CD4-positive, alpha-beta T cell treated with Interleukin-17A for 1 hour (primary cell): ENCODE measurements at regions not wholly inside any gene's neighbourhood (a gene's known extent, or its start where the extent isn't known, plus 50 kb on each side); places are given as distances from the start of the nearest gene placed in this dataset.

Experiments used
- DNase-seq: peaks from one replicate; pipeline ENCODE4 v3.0.0-alpha.2; 2020

- no peak for DNase-seq
Observed at GRCh38 chr20:60984666-60985065, 267.4 kb upstream of the CDH4 start.

GRCh38 chr20:60986506-60987156, 265.4 kb upstream of the CDH4 start:
- no peak for DNase-seq

- no peak for DNase-seq
Observed at GRCh38 chr20:60990061-60990460, 262.0 kb upstream of the CDH4 start.

GRCh38 chr20:60990643-60991042, 261.4 kb upstream of the CDH4 start:
- no peak for DNase-seq

- DNase-seq = no peak
Observed at GRCh38 chr20:60993433-60994044, 258.5 kb upstream of the CDH4 start.

GRCh38 chr20:60999250-60999649, 252.8 kb upstream of the CDH4 start:
- no peak for DNase-seq

GRCh38 chr20:61002090-61002489, 250.0 kb upstream of the CDH4 start:
- DNase-seq = no peak

- no peak for DNase-seq
Observed at GRCh38 chr20:61014491-61014890, 237.6 kb upstream of the CDH4 start.

GRCh38 chr20:61015602-61016001, 236.5 kb upstream of the CDH4 start:
- DNase-seq = no peak

- no peak for DNase-seq
Observed at GRCh38 chr20:61019322-61019721, 232.7 kb upstream of the CDH4 start.

- no peak for DNase-seq
Observed at GRCh38 chr20:61023612-61024011, 228.4 kb upstream of the CDH4 start.

GRCh38 chr20:61024390-61024789, 227.7 kb upstream of the CDH4 start:
- no peak for DNase-seq

- no peak for DNase-seq
Observed at GRCh38 chr20:61025536-61025935, 226.5 kb upstream of the CDH4 start.

- DNase-seq = no peak
Observed at GRCh38 chr20:61026173-61026572, 225.9 kb upstream of the CDH4 start.

- no peak for DNase-seq
Observed at GRCh38 chr20:61026731-61027130, 225.3 kb upstream of the CDH4 start.

GRCh38 chr20:61027218-61027617, 224.8 kb upstream of the CDH4 start:
- DNase-seq = no peak

GRCh38 chr20:61030130-61030529, 221.9 kb upstream of the CDH4 start:
- DNase-seq = no peak

- no peak for DNase-seq
Observed at GRCh38 chr20:61031101-61031830, 220.8 kb upstream of the CDH4 start.

GRCh38 chr20:61037498-61037897, 214.6 kb upstream of the CDH4 start:
- DNase-seq = no peak

- no peak for DNase-seq
Observed at GRCh38 chr20:61041481-61041880, 210.6 kb upstream of the CDH4 start.

GRCh38 chr20:61042506-61043385, 209.3 kb upstream of the CDH4 start:
- no peak for DNase-seq

GRCh38 chr20:61043681-61044080, 208.4 kb upstream of the CDH4 start:
- DNase-seq = no peak

GRCh38 chr20:61044499-61044898, 207.6 kb upstream of the CDH4 start:
- no peak for DNase-seq
